ENCODE measurements at regions not wholly inside any gene's neighbourhood (a gene's known extent, or its start where the extent isn't known, plus 50 kb on each side); places are given as distances from the start of the nearest gene placed in this dataset.
"Not testable (repeated sequence)": the region's sequence is repeated elsewhere in the genome, so short reads cannot be mapped to it uniquely, and the experiment has no call there.

DNA sequence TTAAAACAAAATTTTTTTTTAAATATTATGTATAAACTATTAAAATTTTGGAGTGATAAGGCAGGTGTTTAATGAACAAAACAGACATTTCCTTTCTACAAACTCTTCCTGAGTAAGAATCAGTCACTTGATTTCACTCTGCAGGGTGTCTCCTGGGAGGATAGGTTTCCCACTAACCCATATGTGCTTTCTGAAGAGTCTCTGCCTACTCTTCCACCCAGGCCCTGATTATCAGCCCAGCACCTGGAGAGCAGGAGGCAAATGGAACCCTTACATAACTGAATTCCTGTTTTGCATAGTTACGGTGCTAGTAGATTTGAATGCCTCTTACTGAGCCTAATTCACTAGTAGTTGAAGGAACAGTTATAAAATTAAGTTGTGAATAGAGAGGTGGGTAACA, 1718.6 kb downstream of the SUCLG1 start:
- TF ChIP-seq, protein P1, sequence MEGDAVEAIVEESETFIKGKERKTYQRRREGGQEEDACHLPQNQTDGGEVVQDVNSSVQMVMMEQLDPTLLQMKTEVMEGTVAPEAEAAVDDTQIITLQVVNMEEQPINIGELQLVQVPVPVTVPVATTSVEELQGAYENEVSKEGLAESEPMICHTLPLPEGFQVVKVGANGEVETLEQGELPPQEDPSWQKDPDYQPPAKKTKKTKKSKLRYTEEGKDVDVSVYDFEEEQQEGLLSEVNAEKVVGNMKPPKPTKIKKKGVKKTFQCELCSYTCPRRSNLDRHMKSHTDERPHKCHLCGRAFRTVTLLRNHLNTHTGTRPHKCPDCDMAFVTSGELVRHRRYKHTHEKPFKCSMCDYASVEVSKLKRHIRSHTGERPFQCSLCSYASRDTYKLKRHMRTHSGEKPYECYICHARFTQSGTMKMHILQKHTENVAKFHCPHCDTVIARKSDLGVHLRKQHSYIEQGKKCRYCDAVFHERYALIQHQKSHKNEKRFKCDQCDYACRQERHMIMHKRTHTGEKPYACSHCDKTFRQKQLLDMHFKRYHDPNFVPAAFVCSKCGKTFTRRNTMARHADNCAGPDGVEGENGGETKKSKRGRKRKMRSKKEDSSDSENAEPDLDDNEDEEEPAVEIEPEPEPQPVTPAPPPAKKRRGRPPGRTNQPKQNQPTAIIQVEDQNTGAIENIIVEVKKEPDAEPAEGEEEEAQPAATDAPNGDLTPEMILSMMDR (IDR thresholded peaks at IDR 0.05): no peak
- no peak for TF ChIP-seq POLR2A (IDR thresholded peaks at IDR 0.05)
- DNase-seq: no peak
- 61 to 68% methylated on average over 1 of the region's 1 CpG for WGBS, 2 donors
- Histone ChIP-seq H3K9me3 (no peaks in the 10 kb centered on the region), H3K4me1 (no peaks in the 10 kb centered on the region), H3K4me3 (no peak overlapping the region), H3K27me3 (no peaks in the 10 kb centered on the region), H3K36me3 (replicated peaks in 1 of 2; ENCODE audit: insufficient read depth in 1 of 2, low read depth in 2 of 2) (no peaks in the 10 kb centered on the region), H3K27ac (no peak overlapping the region)
- intact Hi-C loops (cut with DNase I): no loop called here
- ATAC-seq: no peak

DNA sequence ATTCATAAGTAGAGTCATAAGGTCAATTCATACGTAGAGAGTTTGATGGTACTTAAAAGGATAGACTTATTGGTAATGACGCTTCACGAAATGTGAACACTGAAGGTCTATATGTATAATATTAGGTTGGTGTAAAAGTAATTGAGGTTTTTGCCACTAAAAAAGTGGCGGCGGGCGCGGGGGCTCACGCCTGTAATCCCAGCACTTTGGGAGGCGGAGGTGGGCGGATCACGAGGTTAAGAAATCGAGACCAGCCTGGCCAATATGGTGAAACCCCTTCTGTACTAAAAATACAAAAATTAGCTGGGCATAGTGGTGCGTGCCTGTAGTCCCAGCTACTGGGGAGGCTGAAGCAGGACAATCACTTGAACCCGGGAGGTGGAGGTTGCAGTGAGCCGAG, 1721.1 kb downstream of the SUCLG1 start:
- H3K4me3 ChIP-seq; H3K27me3 ChIP-seq; ATAC-seq; H3K9me3 ChIP-seq; DNase-seq; H3K4me1 ChIP-seq; H3K27ac ChIP-seq; intact Hi-C loops (cut with DNase I); H3K36me3 ChIP-seq (replicated peaks in 1 of 2; ENCODE audit: insufficient read depth in 1 of 2, low read depth in 2 of 2): not testable (repeated sequence)
- 81 to 85% methylated on average over 15 of the region's 15 CpGs for WGBS, 2 donors

DNA sequence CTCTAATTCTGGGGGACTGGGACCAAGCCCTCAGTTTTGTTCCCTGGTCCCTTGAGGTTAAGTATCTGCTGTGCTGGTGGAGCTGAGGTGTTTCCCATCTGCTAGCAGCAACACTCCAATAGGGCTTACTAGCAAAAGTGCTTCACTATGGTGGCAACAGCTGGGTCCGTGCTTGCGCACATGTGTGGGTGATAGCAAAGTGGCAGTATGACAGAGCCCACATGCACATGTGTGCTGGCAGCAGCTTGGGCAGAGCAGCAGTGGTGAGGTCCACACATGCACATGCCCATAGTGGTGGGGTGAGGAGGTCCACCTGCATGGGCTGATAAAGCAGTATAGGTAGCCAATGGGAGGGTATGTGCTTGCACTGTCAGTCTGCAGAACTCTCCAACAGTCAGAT, 1723.7 kb downstream of the SUCLG1 start:
- intact Hi-C loops (cut with DNase I): no loop called here
- TF ChIP-seq, protein P1 (IDR thresholded peaks at IDR 0.05): no peak
- no peak for TF ChIP-seq POLR2A (IDR thresholded peaks at IDR 0.05)
- H3K27ac ChIP-seq: no peak overlapping the region
- H3K9me3 ChIP-seq: no peaks in the 10 kb centered on the region
- DNase-seq: peak in 1 of 4 donors; percentile 7
- ATAC-seq: no peak
- WGBS, 2 donors: 85% methylated on average over 2 of the region's 2 CpGs
- H3K36me3 ChIP-seq (replicated peaks in 1 of 2; ENCODE audit: insufficient read depth in 1 of 2, low read depth in 2 of 2): no peaks in the 10 kb centered on the region
- H3K4me1 ChIP-seq: no peaks in the 10 kb centered on the region
- no peaks in the 10 kb centered on the region for H3K27me3 ChIP-seq
- no peak overlapping the region for H3K4me3 ChIP-seq

GRCh38 chr2:82731824-82732223, 1727.3 kb downstream of the SUCLG1 start:
- Histone ChIP-seq H3K27me3 (no peaks in the 10 kb centered on the region), H3K9me3 (no peaks in the 10 kb centered on the region), H3K4me3 (no peak overlapping the region), H3K27ac (no peak overlapping the region), H3K36me3 (replicated peaks in 1 of 2; ENCODE audit: insufficient read depth in 1 of 2, low read depth in 2 of 2) (no peaks in the 10 kb centered on the region), H3K4me1 (no peaks in the 10 kb centered on the region)
- WGBS, 2 donors: 22 to 24% methylated on average over 4 of the region's 4 CpGs
- intact Hi-C loops (cut with DNase I): no loop called here
- DNase-seq (no peak), ATAC-seq (no peak)
- TF ChIP-seq, protein P1 (IDR thresholded peaks at IDR 0.05): no peak
- TF ChIP-seq POLR2A (IDR thresholded peaks at IDR 0.05): no peak

DNA sequence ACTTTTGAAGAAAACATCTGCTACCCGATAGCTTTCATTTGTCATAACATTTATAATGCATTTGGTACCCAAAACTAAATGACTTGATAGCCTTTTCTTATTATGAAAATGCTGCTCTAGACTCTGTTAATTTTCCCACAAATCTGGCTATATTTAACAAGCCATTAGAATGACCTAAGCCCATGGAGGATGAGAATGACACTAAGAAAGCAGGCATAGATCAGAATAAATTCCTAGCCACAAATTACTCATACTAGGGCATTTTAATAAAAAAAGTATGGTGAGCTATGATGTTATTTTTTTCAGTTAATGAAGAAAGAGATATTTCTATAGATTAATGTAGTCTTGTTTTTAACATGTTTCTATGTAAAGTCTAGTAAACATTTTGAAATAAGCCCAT, 1728.3 kb downstream of the SUCLG1 start:
- H3K4me3 ChIP-seq: no peak overlapping the region
- no peaks in the 10 kb centered on the region for H3K27me3 ChIP-seq
- no peaks in the 10 kb centered on the region for H3K4me1 ChIP-seq
- ATAC-seq (no peak), DNase-seq (no peak)
- no peaks in the 10 kb centered on the region for H3K36me3 ChIP-seq (replicated peaks in 1 of 2; ENCODE audit: insufficient read depth in 1 of 2, low read depth in 2 of 2)
- H3K9me3 ChIP-seq: no peaks in the 10 kb centered on the region
- WGBS, 2 donors: 86 to 90% methylated on average over 1 of the region's 1 CpG
- H3K27ac ChIP-seq: no peak overlapping the region
- intact Hi-C loops (cut with DNase I): no loop called here
- TF ChIP-seq, protein P1 (IDR thresholded peaks at IDR 0.05): no peak
- TF ChIP-seq POLR2A (IDR thresholded peaks at IDR 0.05): no peak

Measured in body of pancreas (tissue), 4 donors.